ENCODE measurements at regions not wholly inside any gene's neighbourhood (a gene's known extent, or its start where the extent isn't known, plus 50 kb on each side); places are given as distances from the start of the nearest gene placed in this dataset.

- TF ChIP-seq CTCF (IDR thresholded peaks at IDR 0.05; ENCODE audit: low read depth, low read length) (no peak), POLR2A (IDR thresholded peaks at IDR 0.05; ENCODE audit: extremely low read depth, insufficient read length) (no peak)
- TF ChIP-seq, protein P1, sequence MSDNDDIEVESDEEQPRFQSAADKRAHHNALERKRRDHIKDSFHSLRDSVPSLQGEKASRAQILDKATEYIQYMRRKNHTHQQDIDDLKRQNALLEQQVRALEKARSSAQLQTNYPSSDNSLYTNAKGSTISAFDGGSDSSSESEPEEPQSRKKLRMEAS (IDR thresholded peaks at IDR 0.05; ENCODE audit: low read depth, low read length) = no peak
Measured at GRCh38 chr2:34305587-34305986, 706.5 kb upstream of the FAM98A start.
